GF-D8 (cell line): ENCODE measurements at regions not wholly inside any gene's neighbourhood (a gene's known extent, or its start where the extent isn't known, plus 50 kb on each side); places are given as distances from the start of the nearest gene placed in this dataset.

ENCODE experiments used
- DNase-seq: peaks from one replicate; lab custom pipeline; 2025; lab: John Stamatoyannopoulos, UW

DNA sequence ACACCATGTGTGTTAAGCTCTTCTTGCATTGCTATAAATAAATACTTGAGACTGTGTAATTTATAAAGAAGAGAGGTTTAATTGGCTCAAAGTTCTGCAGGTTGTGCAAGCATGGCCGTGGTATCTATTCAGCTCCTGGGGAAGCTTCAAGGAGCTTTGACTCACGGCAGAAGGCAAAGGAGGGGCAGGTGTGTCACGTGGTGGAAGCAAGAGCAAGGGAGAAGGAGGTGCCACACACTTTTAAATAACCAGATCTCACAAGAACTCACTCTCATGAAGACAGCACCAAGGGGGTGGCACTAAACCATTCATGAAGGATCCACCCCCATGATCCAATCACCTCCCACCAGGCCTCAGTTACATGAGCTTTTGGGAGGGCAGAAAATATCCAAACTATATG is 193.7 kb downstream of the ERMARD start:
- DNase-seq, result no peak

DNA sequence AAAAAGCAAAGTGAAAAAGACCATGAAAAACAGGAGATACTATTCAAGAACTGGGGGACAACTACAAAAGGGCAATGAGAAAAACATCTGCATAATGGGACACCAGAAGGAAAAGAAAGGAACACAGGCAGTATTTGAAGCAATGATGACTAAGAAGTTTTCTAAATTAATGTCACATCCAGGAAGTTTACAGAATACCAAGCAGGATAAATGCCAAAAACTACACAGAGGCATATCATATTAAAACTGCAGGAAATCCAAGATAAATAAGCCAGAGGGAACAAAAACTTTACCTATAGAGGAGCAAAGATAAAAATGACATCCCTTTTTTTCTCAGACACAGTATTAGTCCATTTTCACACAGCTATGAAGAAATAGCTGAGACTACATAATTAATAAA is 193.0 kb downstream of the ERMARD start:
- DNase-seq, result no peak

DNA sequence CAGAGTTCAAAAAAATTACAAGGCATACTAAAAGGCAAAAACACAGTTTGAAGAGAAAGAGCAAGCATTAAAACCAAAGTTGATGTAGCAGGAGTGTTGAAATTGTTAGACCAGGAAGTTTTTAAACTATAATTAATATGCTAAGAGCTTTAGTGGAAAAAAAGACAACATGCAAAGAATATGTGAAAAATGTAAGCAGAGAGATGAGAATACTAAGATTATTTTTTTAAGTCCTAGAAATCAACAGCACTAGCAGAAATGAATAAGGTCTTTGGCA is 192.6 kb downstream of the ERMARD start:
- DNase-seq, result no peak

DNA sequence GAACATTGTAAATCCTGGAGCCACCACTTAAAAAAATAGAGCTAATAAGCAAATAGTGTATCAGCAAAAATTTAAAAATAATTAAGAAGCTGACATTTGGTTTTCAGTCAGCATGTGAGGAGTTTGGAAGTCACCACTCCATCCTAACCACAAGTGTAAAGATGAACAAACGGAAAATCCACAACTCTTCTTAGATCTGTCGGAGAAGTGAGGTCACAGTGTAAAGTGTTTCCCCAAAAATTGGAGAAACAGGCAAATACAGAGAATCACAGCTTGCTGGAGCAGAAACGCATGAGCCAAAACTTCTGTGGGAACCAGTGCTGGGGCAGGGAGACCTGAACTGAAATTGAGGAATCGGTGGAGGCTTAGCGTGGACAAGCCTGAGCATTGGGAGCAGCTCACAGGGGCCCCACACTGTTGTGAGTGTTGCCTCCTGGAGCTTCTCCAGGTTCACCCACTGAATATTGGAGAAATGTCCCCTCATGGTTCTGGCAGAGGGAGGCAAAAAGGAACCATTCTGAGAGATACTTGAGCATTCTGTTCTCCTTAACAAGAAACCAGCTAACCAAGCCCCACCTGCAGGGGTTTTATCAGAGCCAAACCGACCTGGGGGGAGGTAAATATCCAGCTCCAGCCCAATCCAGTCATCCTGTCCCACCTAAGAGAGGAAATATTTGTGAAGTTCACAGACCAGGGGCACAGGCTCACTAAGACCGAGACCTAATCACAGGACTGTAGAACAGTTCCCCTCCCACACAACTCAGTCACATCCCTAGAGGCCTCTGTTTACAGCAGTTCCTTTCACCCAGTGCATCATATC is 192.0 kb downstream of the ERMARD start:
- DNase-seq, result no peak

DNA sequence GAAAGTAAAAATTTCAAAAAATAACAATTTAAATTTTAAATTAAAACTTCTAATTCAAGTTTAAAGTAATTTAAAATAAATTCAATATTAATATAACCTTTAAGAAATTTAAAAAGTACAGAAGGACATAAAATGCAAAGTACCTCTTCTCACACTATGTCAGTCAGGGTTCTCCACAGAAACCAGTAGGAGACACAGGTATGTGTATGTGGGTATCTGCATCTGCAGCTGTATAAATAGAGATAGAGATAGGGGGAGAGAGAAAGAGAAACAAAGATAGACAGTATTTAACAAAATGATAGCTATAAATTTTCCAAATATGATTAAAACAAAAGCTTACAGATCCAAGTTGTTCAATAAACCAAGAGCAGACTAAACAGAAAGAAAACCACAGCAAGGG is 190.8 kb downstream of the ERMARD start:
- DNase-seq, result no peak

- DNase-seq, result no peak
These were observed 189.3 kb downstream of the ERMARD start for GRCh38 chr6:169940481-169941271.

GRCh38 chr6:169939554-169940164 is 188.2 kb downstream of the ERMARD start:
- DNase-seq, result no peak

DNA sequence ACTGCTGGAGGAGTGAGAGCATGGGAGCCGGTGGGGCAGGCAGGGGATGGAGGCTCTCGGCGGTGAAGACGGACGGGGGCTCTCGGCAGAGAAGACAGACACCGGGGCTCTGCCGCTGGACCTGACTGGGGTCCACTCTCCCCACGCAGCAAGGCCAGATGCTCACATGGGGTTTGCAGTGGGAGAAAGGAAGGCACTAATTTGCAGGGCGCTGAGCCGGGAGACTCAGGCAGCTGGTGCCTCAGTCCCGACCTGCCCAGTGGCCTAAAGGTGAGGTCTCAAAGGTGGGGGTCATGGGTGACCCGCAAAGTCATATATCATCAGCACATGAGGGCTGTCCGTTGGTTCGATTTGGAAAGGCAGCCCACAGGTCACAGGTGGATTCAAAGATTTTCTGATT is 187.3 kb downstream of the ERMARD start:
- DNase-seq, result no peak

DNA sequence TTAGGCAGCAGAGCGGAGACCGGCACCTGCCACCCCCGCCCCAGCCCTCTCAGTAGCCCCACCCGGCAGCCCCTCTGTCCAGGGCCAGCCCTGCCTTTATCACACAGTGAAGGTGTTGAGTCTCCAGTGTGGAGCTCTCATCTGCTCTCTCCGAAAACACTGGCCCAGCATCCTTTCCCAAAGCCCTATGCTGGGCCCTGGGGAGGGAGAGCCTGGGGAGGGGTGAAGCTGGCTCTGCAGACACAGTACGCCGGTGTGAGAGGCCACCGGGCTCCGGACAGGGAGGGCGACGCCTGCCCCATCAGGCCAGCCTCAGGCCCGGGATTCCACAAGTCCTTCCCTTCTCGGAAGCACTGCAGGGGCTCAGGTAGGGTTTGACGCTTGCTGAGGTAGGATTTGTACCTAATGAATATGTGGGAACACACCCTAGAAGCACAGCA is 186.9 kb downstream of the ERMARD start:
- DNase-seq, result no peak

GRCh38 chr6:169937389-169938261 is 186.2 kb downstream of the ERMARD start:
- no peak for DNase-seq

- no peak for DNase-seq
These were observed 185.0 kb downstream of the ERMARD start for GRCh38 chr6:169936355-169936975.

GRCh38 chr6:169935861-169936260 is 184.4 kb downstream of the ERMARD start:
- no peak for DNase-seq

- DNase-seq, result no peak
These were observed 183.9 kb downstream of the ERMARD start for GRCh38 chr6:169935348-169935718.

DNA sequence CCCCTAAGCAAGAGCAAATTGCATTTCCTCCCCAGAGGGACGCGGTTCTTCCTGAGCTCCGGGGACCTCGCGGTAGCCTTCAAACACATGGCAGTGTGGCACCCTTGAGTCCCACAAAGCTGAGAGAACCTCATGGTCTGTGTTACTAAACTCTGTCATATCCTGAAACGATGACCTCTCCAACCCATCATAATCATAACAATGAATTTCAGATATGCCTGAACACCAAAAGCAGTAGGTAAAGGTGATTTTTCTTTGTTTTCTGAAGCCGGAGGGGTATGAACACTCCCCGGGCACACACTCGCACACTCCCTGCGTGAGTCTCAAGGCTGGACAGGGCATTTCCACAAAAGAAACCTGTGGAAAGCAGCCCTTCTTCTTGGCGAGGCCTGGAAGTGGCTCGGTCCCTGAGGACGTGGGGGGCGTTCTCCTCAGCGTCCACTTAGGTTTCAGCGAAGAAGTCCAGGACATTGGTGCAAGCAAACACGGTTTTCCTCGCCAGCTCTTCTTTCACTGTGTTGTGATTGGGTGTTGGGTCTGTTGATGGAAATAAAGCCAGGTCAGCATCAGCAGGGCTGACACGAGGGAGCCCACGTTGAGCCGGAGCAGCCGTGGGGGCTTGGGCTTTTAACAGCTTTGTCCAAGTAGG is 183.4 kb downstream of the ERMARD start:
- no peak for DNase-seq

DNA sequence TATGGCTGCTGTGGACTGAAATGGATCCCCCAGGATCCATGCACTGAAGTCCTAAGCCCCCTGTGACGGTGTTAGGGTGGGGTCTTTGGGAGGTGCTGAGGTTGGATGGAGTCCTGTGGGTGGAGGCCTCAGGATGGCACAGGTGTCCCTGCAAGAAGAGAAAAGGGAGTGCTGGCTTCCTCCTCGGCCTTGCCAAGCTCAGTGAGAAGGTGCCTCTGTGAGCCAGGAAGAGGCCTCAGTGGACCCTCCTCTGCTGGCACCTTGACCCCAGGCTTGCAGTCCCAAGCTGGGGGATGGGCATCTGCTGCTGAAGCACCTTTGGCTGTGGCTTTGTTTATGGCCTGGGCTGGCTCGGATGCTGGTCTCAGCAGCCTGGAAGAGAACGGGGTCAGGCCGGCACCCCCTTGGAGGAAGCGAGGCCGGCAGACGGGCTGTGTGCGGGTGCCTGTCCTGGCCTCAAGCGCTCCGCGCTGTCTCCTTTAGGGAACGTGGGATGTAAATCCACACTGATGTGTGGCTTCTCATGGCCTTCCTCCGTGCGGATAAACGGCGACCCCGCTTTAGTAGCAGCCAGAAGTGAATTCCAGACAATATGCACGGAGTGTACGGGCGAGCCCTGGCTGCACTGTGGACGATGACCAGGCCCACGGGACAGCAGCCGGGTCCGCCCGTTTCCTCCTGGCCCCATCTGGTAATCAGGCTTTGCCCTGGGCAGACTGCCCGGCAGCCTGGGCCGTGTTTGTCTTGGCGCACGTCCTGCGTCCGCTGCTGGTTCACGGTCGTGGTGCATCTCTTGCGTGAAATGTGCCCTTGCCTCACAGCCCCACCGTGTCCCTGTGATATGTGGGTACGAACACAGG is 182.6 kb downstream of the ERMARD start:
- DNase-seq, result no peak

- DNase-seq, result no peak
These were observed 181.9 kb downstream of the ERMARD start for GRCh38 chr6:169933251-169933821.

DNA sequence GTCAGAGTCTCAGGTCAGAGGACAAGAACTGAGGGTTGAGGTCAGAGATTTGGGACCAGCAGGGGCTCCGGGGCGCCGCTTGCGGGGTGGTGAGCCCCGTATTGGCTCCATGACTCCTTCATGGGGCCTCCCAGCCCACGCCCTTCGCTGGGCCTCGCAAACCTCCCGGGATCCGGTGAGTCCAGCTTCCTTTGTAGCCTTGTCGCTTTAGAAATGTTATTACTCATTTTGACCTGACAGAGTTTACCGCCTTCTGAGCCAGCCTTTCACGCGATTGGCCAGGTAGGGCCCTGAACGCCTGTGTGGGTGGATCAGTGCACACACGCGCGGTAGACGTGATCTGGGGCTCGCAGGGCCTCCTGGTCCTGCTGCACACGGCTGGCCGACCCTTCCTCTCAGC is 181.1 kb downstream of the ERMARD start:
- no peak for DNase-seq

DNA sequence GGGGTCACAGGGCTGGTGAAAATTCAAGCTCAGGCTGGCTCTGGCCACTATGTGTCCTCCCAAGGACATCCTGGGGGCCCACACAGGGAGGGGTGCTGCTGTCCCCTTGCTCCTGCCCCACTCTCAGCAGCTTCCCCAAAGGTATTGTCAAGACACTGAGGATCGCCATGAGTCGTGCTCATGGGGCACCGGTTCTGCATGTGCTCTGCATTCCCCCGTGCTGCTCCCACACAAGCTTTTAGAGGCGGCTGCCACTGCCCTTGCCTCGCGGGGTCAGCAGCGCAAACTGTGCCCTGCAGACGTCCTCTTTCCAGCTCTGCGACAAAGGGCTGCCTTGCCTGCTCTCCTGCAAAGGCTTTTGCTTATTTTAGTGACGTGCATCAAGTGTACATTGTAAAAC is 179.8 kb downstream of the ERMARD start:
- no peak for DNase-seq

- DNase-seq, result no peak
These were observed 179.4 kb downstream of the ERMARD start for GRCh38 chr6:169930799-169931198.

GRCh38 chr6:169927711-169928110 is 176.3 kb downstream of the ERMARD start:
- DNase-seq, result no peak
